GM12878 (cell line): ENCODE measurements at regions not wholly inside any gene's neighbourhood (a gene's known extent, or its start where the extent isn't known, plus 50 kb on each side); places are given as distances from the start of the nearest gene placed in this dataset.

Experiments
- ATAC-seq: fragments of 200-7000 bp; cut with Tn5 transposase; 3 replicates; pipeline ENCODE4 v1.9.1; 2020; ENCODE audit warnings: mild to moderate bottlenecking, moderate library complexity
- BruUV-seq: library from RNA; stranded (reverse); fragments of 400-500 nt; replicated peaks from 2 replicates; lab custom pipeline; 2021; lab: Mats Ljungman, UMichigan
- CTCF ChIA-PET: fragments of 300-600 bp; sonication (Branson Sonifier 250); formaldehyde crosslinking; extraction: SDS; loops from one replicate; lab custom pipeline; 2021; ENCODE audit warnings: inconsistent platforms; lab: Yijun Ruan, JAX
- POLR2A ChIA-PET: fragments of 350-600 bp; formaldehyde crosslinking; extraction: SDS; loops from one replicate; lab custom pipeline; 2021; ENCODE audit warnings: inconsistent platforms; lab: Charles Lee
- RAD21 ChIA-PET: fragments of 300-600 bp; sonication (Branson Sonifier 250); formaldehyde crosslinking; loops from one replicate; lab custom pipeline; 2023; ENCODE audit warnings: antibody characterized with exemption; ENCODE audit not compliant: unreplicated experiment; lab: Charles Lee
- SMC1A ChIA-PET: fragments of 300-600 bp; sonication (Branson Sonifier 250); formaldehyde crosslinking; loops from one replicate; lab custom pipeline; 2023; ENCODE audit not compliant: unreplicated experiment, uncharacterized antibody; lab: Charles Lee
- DNase-seq: peaks from one replicate; pipeline ENCODE4 v3.0.0-alpha.2; 2011; ENCODE audit warnings: low read depth, low spot score
- FAIRE-seq: peaks from 3 replicates; lab custom pipeline; 2011; peaks lifted over from hg19 to GRCh38; lab: Jason Lieb, UNC
- H2AFZ ChIP-seq: 2 replicates; pipeline ENCODE4 v1.6.0; 2011; ENCODE audit warnings: low read depth, low read length, control low read depth; ENCODE audit not compliant: control insufficient read depth
- H3K27ac ChIP-seq: 2 replicates; pipeline ENCODE4 v1.5.1; 2011; ENCODE audit warnings: control low read depth; ENCODE audit not compliant: control insufficient read depth, insufficient read depth
- H3K27me3 ChIP-seq, 2 experiments: replicated peaks in 1 of 2; 2 replicates each; pipeline versions ENCODE4 v1.6.0 to v1.6.1; 2011; ENCODE audit warnings: low read length in 1 of 2; ENCODE audit not compliant: control insufficient read depth in 2 of 2, insufficient read depth in 2 of 2
- H3K36me3 ChIP-seq, 2 experiments: 2 replicates each; pipeline ENCODE4 v1.5.1; 2011; ENCODE audit warnings: low read length in 1 of 2; ENCODE audit not compliant: control insufficient read depth in 2 of 2, insufficient read depth in 2 of 2
- H3K4me1 ChIP-seq: 2 replicates; pipeline ENCODE4 v1.6.1; 2011; ENCODE audit warnings: mild to moderate bottlenecking, low read length, moderate library complexity, mixed read lengths; ENCODE audit not compliant: control insufficient read depth, insufficient read depth
- H3K4me2 ChIP-seq: 2 replicates; pipeline ENCODE4 v1.6.0; 2011; ENCODE audit warnings: control low read depth; ENCODE audit not compliant: control insufficient read depth, insufficient read depth
- H3K4me3 ChIP-seq: fragments of 200-600 bp; sonication (generic); 2 replicates; pipeline ENCODE4 v1.5.1; 2016
- H3K79me2 ChIP-seq: 2 replicates; pipeline ENCODE4 v1.6.0; 2011; ENCODE audit warnings: low read length; ENCODE audit not compliant: control insufficient read depth, insufficient read depth
- H3K9ac ChIP-seq: 2 replicates; pipeline ENCODE4 v1.8.0; 2011; ENCODE audit warnings: low read length, control low read depth, mixed read lengths; ENCODE audit not compliant: control insufficient read depth, insufficient read depth
- H3K9me3 ChIP-seq: replicated peaks from 3 replicates; pipeline ENCODE4 v1.5.1; 2011; ENCODE audit warnings: mild to moderate bottlenecking, low read length; ENCODE audit not compliant: control insufficient read depth, insufficient read depth
- H4K20me1 ChIP-seq: 2 replicates; pipeline ENCODE4 v1.6.0; 2011; ENCODE audit not compliant: control insufficient read depth, insufficient read depth
- CBX3 ChIP-seq: fragments of 200-600 bp; sonication (generic); IDR thresholded peaks from 2 replicates; pipeline ENCODE4 v1.6.1; 2016; ENCODE audit warnings: low read depth, borderline replicate concordance
- CHD1 ChIP-seq: IDR thresholded peaks from 2 replicates; pipeline ENCODE4 v1.6.1; 2012; ENCODE audit warnings: low read depth, low read length, improper control_type of control experiment
- JUND ChIP-seq: IDR thresholded peaks from 2 replicates; pipeline ENCODE4 v1.6.1; 2012; ENCODE audit warnings: low read depth, mild to moderate bottlenecking, low read length, improper control_type of control experiment, moderate library complexity
- PAX5 ChIP-seq: IDR thresholded peaks from 2 replicates; pipeline ENCODE4 v1.6.1; 2011; ENCODE audit warnings: low read depth, low read length, borderline replicate concordance
- PML ChIP-seq: IDR thresholded peaks from 2 replicates; pipeline ENCODE4 v1.6.1; 2012; ENCODE audit warnings: low read length, inconsistent platforms
- RB1 ChIP-seq: fragments of 450-650 bp; formaldehyde crosslinking; IDR thresholded peaks from 2 replicates; pipeline ENCODE4 v1.6.1; 2017; ENCODE audit warnings: mild to moderate bottlenecking, borderline replicate concordance
- TARDBP ChIP-seq: IDR thresholded peaks from 2 replicates; pipeline ENCODE4 v1.6.1; 2016; ENCODE audit warnings: borderline replicate concordance
- TBL1XR1 ChIP-seq: IDR thresholded peaks from 2 replicates; pipeline ENCODE4 v1.6.1; 2012; ENCODE audit warnings: low read depth, low read length, improper control_type of control experiment
- TCF7 ChIP-seq: IDR thresholded peaks from 2 replicates; pipeline ENCODE4 v1.6.1; 2014; ENCODE audit warnings: antibody characterized with exemption, borderline replicate concordance
- WGBS: methylation state at CpG from one replicate; pipeline ENCODE4 v1.1.6; 2016; ENCODE audit warnings: low lambda C conversion rate; ENCODE audit not compliant: insufficient replicate concordance, insufficient coverage; ENCODE audit errors: missing lambda C conversion rate; 5-methylcytosine and 5-hydroxymethylcytosine counted together
- in situ Hi-C: fragments of 300-500 bp; cut with MboI; formaldehyde crosslinking; loops from 9 replicates; pipeline ENCODE4 v1.14.3; 2018; ENCODE audit warnings: mixed read lengths
- intact Hi-C: fragments of 100-400 bp; cut with micrococcal nuclease; formaldehyde crosslinking; loops from one replicate; pipeline ENCODE4 v1.14.2; 2022; ENCODE audit not compliant: unreplicated experiment
- TF ChIP-seq, protein P1 (sequence below): fragments of 450-650 bp; IDR thresholded peaks from 2 replicates; pipeline ENCODE4 v1.6.1; 2017; ENCODE audit warnings: mild to moderate bottlenecking, low read depth, inconsistent platforms; ENCODE audit not compliant: poor library complexity, severe bottlenecking
- TF ChIP-seq, protein P2 (sequence below): fragments of 150-350 bp; IDR thresholded peaks from 2 replicates; pipeline ENCODE4 v1.6.1; 2014; ENCODE audit warnings: mild to moderate bottlenecking, low read depth, low read length
- TF ChIP-seq, protein P3 (sequence below): fragments of 450-650 bp; formaldehyde crosslinking; IDR thresholded peaks from 2 replicates; pipeline ENCODE4 v1.5.0; 2022; ENCODE audit warnings: mild to moderate bottlenecking, missing genetic modification characterization
- TF ChIP-seq, protein P4 (sequence below): fragments of 450-650 bp; IDR thresholded peaks from 2 replicates; pipeline ENCODE4 v1.6.1; 2014; ENCODE audit warnings: mild to moderate bottlenecking

DNA sequence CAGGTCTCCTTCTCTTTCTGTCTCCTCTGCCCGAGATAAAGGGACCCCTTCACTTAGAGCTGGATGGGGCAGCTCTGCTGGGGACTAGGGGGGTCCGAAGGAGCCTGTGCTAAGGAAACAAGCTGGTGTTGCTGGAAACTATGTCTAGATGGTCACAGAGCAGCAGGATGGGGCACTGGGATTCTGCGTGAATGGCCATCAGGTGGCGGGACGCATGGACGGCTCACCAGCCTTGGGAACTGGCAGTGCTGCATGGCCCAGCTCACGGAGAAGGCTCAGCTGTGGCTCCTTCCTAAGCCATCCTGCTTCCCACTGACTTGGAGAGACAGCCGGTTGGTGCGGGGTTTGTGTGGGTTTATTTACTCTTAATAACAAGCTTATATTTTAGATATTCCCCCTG lies 411.8 kb downstream of the ZNF536 start (continued):
- TF ChIP-seq, protein P1, sequence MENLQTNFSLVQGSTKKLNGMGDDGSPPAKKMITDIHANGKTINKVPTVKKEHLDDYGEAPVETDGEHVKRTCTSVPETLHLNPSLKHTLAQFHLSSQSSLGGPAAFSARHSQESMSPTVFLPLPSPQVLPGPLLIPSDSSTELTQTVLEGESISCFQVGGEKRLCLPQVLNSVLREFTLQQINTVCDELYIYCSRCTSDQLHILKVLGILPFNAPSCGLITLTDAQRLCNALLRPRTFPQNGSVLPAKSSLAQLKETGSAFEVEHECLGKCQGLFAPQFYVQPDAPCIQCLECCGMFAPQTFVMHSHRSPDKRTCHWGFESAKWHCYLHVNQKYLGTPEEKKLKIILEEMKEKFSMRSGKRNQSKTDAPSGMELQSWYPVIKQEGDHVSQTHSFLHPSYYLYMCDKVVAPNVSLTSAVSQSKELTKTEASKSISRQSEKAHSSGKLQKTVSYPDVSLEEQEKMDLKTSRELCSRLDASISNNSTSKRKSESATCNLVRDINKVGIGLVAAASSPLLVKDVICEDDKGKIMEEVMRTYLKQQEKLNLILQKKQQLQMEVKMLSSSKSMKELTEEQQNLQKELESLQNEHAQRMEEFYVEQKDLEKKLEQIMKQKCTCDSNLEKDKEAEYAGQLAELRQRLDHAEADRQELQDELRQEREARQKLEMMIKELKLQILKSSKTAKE, result no peak
- no peak for TF ChIP-seq TARDBP

DNA sequence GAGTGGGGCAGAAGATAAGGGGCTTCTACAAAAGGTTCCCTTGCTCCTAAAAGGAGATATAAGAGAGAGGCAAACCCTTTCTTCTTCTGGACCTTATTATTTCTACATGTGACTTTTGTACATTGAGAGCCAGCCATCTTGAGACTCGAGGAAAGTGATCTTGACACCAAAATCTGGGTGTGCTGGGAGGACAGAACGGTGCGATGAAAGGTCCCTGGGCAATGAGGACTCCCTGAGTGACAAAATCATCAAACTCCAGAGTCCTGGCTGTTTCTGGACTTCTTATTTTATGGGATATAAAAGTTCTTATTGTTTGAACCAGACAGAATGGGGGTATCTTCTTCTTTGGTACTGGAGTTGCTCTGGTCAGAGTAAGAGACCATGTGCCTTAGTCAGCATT lies 411.0 kb downstream of the ZNF536 start:
- no peaks in the 10 kb centered on the region for H3K36me3 ChIP-seq
- H3K9ac ChIP-seq, result no peak overlapping the region
- RAD21 ChIA-PET, result no interaction called here
- H3K4me1 ChIP-seq, result no peaks in the 10 kb centered on the region
- CTCF ChIA-PET, result interaction anchor here (0.6 to 1.9 kb wide), 4 partner anchors 8 to 1442 kb away, joined by 3 to 6 read pairs (median 5); no protein-coding TSS in a partner anchor
- BruUV-seq, result no TSS peak
- no peaks in the 10 kb centered on the region for H3K79me2 ChIP-seq
- in situ Hi-C loops (no loop called here), intact Hi-C loops (no loop called here)
- no peaks in the 10 kb centered on the region for H3K9me3 ChIP-seq
- no peak overlapping the region for H3K27ac ChIP-seq
- FAIRE-seq, result no peak
- no peak overlapping the region for H3K4me3 ChIP-seq
- SMC1A ChIA-PET, result no interaction called here
- no peaks in the 10 kb centered on the region for H3K27me3 ChIP-seq
- no peaks in the 10 kb centered on the region for H4K20me1 ChIP-seq
- H3K4me2 ChIP-seq, result no peak overlapping the region
- DNase-seq, result no peak
- no peak overlapping the region for H2AFZ ChIP-seq
- POLR2A ChIA-PET, result no interaction called here
- WGBS, result 52% methylated on average over 3 of the region's 3 CpGs
- ATAC-seq, result no peak
- TF ChIP-seq RB1 (no peak), CHD1 (no peak), JUND (no peak), PML (no peak), CBX3 (no peak), PAX5 (no peak), TBL1XR1 (no peak), TCF7 (no peak)
- TF ChIP-seq, protein P2, sequence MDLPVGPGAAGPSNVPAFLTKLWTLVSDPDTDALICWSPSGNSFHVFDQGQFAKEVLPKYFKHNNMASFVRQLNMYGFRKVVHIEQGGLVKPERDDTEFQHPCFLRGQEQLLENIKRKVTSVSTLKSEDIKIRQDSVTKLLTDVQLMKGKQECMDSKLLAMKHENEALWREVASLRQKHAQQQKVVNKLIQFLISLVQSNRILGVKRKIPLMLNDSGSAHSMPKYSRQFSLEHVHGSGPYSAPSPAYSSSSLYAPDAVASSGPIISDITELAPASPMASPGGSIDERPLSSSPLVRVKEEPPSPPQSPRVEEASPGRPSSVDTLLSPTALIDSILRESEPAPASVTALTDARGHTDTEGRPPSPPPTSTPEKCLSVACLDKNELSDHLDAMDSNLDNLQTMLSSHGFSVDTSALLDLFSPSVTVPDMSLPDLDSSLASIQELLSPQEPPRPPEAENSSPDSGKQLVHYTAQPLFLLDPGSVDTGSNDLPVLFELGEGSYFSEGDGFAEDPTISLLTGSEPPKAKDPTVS, result no peak
- TF ChIP-seq, protein P3, sequence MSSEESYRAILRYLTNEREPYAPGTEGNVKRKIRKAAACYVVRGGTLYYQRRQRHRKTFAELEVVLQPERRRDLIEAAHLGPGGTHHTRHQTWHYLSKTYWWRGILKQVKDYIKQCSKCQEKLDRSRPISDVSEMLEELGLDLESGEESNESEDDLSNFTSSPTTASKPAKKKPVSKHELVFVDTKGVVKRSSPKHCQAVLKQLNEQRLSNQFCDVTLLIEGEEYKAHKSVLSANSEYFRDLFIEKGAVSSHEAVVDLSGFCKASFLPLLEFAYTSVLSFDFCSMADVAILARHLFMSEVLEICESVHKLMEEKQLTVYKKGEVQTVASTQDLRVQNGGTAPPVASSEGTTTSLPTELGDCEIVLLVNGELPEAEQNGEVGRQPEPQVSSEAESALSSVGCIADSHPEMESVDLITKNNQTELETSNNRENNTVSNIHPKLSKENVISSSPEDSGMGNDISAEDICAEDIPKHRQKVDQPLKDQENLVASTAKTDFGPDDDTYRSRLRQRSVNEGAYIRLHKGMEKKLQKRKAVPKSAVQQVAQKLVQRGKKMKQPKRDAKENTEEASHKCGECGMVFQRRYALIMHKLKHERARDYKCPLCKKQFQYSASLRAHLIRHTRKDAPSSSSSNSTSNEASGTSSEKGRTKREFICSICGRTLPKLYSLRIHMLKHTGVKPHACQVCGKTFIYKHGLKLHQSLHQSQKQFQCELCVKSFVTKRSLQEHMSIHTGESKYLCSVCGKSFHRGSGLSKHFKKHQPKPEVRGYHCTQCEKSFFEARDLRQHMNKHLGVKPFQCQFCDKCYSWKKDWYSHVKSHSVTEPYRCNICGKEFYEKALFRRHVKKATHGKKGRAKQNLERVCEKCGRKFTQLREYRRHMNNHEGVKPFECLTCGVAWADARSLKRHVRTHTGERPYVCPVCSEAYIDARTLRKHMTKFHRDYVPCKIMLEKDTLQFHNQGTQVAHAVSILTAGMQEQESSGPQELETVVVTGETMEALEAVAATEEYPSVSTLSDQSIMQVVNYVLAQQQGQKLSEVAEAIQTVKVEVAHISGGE (CRISPR knock-in tag), result no peak
- TF ChIP-seq, protein P4, sequence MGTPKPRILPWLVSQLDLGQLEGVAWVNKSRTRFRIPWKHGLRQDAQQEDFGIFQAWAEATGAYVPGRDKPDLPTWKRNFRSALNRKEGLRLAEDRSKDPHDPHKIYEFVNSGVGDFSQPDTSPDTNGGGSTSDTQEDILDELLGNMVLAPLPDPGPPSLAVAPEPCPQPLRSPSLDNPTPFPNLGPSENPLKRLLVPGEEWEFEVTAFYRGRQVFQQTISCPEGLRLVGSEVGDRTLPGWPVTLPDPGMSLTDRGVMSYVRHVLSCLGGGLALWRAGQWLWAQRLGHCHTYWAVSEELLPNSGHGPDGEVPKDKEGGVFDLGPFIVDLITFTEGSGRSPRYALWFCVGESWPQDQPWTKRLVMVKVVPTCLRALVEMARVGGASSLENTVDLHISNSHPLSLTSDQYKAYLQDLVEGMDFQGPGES, result no peak
